GM12872 (cell line): ENCODE measurements at regions not wholly inside any gene's neighbourhood (a gene's known extent, or its start where the extent isn't known, plus 50 kb on each side); places are given as distances from the start of the nearest gene placed in this dataset.

Experiments
- CTCF ChIP-seq: IDR thresholded peaks from 3 replicates; pipeline ENCODE4 v1.5.1; 2011; ENCODE audit warnings: low read depth, mild to moderate bottlenecking, low read length, moderate library complexity; ENCODE audit not compliant: insufficient read depth

DNA sequence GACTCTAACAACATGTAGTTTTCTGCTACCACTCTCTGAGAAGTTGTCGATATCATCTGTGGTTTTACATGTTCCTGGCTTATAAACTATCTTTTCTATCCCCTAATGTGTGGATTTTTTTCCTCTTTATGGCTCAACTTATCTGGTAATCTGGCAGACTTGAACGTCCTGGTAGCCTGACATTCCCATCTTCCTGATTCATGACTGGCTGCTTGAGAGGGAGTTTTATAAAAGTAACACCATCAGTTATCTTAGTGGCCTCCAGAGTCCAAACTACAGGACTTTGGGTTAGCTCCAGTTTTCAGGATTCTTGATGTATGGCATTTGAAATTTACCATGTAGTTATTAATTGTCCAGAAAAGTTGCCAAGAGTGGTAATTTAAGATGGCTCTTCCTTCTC, 174.0 kb upstream of the GULP1 start:
- TF ChIP-seq CTCF, result no peak

DNA sequence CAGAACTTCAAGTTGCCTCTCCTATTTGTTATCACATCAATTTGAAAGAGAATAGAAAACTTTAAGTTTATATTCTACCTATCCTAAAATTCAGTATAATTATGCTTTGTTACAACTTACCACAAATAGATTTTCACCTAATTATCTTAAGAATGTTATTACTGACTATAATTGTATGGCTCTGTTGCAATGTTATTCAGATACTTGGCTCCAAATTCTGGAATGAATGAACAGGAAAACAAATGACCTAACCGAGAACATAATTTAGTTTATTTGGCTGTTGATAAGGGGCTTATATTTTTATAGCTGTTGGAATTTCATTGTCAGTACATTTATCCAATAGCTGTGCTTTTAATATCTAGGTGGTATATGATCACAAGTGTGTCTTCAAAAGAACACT, 173.2 kb upstream of the GULP1 start:
- TF ChIP-seq CTCF, result no peak

GRCh38 chr2:188119112-188119838, 172.4 kb upstream of the GULP1 start:
- no peak for TF ChIP-seq CTCF

DNA sequence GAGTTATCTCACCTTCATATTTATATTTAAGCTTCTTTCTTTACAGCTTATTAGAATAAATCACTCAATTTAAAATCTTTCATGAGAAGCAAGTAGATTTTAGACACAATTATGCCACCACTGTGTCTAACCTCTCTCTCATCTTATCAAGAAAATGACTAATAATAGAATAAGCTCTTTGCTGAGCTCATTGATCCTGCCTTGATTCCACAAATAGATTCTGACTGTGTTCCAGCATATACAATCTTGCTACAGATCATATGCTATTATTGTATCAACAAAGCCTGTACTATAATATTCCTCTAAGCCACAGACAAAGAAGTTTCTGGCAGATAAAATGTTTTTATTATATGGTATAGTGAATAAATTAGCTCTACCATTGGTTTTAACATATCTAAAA, 168.7 kb upstream of the GULP1 start:
- TF ChIP-seq CTCF, result no peak

- no peak for TF ChIP-seq CTCF
Measured at GRCh38 chr2:188129677-188130076, 162.0 kb upstream of the GULP1 start.

DNA sequence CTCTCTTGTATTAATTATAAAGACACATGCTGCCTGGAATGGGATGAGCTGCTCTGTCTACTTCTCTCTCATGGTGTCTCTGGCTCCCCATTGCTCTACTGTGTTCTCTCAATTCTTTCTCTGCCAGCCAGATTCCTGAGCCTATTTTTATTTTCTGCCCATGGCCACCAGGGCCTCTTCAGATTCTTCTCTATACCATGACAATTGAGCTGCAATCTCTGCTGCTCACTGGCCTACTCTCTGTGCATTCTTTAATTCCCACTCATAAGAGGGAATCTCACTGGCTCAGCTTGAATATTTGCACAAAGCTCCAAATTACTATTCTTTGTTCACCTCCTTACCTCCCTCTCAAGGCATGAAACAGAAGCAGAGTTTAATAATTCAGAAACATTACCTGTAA, 161.4 kb upstream of the GULP1 start:
- TF ChIP-seq CTCF, result no peak

- no peak for TF ChIP-seq CTCF
Measured at GRCh38 chr2:188131281-188131680, 160.4 kb upstream of the GULP1 start.
